ENCODE measurements at regions not wholly inside any gene's neighbourhood (a gene's known extent, or its start where the extent isn't known, plus 50 kb on each side); places are given as distances from the start of the nearest gene placed in this dataset.
A peak's percentile ranks its signal among the peaks of the same experiment; 100 is the strongest.

DNA sequence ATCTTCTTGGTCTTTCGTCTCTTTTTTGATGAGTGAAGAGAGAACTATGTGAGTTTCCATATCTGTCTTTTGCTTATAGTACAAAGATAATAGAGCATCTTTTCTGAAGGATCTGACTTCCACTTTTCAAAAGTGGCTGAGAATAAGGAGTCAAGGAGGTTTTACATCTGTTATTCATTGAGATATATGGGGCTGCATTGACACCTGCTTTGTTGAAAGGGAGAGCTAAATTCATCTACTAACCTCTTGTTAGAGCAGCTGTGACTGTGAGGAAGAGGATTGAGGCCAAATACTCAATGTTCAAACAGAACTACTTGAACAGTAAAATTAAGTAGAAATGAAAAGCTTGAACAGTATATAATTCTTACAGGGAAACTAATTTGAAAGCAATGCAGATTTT lies 130.2 kb upstream of the ATP2B1 start:
- H3K4me3 Mint-ChIP-seq: peak overlapping the region in 1 of 3 experiments; percentile 35
- no peaks in the 10 kb centered on the region for H3K36me3 Mint-ChIP-seq (ENCODE audit: low read depth)
- H3K9me3 Mint-ChIP-seq: no peaks in the 10 kb centered on the region
- H3K27me3 Mint-ChIP-seq (ENCODE audit: low read depth): no peaks in the 10 kb centered on the region
- TF ChIP-seq, protein P1, sequence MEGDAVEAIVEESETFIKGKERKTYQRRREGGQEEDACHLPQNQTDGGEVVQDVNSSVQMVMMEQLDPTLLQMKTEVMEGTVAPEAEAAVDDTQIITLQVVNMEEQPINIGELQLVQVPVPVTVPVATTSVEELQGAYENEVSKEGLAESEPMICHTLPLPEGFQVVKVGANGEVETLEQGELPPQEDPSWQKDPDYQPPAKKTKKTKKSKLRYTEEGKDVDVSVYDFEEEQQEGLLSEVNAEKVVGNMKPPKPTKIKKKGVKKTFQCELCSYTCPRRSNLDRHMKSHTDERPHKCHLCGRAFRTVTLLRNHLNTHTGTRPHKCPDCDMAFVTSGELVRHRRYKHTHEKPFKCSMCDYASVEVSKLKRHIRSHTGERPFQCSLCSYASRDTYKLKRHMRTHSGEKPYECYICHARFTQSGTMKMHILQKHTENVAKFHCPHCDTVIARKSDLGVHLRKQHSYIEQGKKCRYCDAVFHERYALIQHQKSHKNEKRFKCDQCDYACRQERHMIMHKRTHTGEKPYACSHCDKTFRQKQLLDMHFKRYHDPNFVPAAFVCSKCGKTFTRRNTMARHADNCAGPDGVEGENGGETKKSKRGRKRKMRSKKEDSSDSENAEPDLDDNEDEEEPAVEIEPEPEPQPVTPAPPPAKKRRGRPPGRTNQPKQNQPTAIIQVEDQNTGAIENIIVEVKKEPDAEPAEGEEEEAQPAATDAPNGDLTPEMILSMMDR (IDR thresholded peaks at IDR 0.05; ENCODE audit: unreplicated experiment in 3 of 3): no peak
- H3K27ac Mint-ChIP-seq: peak overlapping the region; percentile 18 to 68 (median 40)
- peaks cover 40% of the 10 kb centered on the region for H3K4me1 Mint-ChIP-seq

DNA sequence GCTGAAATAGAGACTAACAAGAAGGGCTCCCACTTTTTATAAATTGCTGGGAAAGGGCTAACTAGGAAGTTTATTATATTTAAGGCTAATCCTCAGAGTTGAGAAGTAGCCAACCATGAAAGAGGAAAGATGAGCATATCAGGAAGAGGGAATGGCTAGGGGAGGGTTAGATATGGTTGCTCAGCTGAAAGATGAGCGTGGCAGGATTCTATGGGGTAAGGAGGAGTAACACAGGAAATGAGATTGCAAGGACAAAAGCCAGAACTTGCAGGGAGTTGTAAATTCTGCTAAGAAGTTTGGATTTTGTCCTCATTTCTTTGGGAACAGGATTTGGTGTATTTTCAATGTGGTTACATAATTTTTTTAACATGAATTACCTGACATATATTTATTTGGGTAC lies 127.4 kb upstream of the ATP2B1 start:
- peak overlapping the region; percentile 59 to 67 (median 63) for H3K27ac Mint-ChIP-seq
- TF ChIP-seq, protein P1 (IDR thresholded peaks at IDR 0.05; ENCODE audit: unreplicated experiment in 3 of 3): no peak
- no peak overlapping the region for H3K4me3 Mint-ChIP-seq
- no peaks in the 10 kb centered on the region for H3K27me3 Mint-ChIP-seq (ENCODE audit: low read depth)
- H3K4me1 Mint-ChIP-seq: peaks cover 65% of the 10 kb centered on the region
- H3K36me3 Mint-ChIP-seq (ENCODE audit: low read depth): no peaks in the 10 kb centered on the region
- no peaks in the 10 kb centered on the region for H3K9me3 Mint-ChIP-seq

DNA sequence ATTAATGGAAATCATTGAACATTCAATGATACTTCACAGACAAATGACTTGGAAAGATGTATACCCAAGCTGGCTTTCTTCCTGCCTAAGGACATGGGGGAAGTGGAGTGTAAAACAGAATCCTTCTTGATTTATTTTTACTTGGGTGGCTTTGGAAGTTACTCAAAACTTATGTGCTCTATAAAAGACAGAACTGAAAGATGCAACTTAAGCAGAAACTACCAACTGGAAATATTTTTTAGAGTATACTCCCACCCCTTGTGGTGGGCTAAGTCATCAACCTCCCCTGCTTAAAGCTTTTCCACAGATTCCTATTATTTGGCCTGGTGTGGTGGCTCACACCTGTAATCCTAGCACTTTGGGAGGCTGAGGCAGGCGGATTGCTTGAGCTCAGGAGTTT lies 126.0 kb upstream of the ATP2B1 start:
- Mint-ChIP-seq H3K27ac (peak overlapping the region in 2 of 3 experiments; percentile 55 to 65), H3K36me3 (ENCODE audit: low read depth) (no peaks in the 10 kb centered on the region), H3K4me1 (peaks cover 62% of the 10 kb centered on the region), H3K4me3 (no peak overlapping the region), H3K9me3 (no peaks in the 10 kb centered on the region), H3K27me3 (ENCODE audit: low read depth) (no peaks in the 10 kb centered on the region)
- TF ChIP-seq, protein P1 (IDR thresholded peaks at IDR 0.05; ENCODE audit: unreplicated experiment in 3 of 3): no peak

DNA sequence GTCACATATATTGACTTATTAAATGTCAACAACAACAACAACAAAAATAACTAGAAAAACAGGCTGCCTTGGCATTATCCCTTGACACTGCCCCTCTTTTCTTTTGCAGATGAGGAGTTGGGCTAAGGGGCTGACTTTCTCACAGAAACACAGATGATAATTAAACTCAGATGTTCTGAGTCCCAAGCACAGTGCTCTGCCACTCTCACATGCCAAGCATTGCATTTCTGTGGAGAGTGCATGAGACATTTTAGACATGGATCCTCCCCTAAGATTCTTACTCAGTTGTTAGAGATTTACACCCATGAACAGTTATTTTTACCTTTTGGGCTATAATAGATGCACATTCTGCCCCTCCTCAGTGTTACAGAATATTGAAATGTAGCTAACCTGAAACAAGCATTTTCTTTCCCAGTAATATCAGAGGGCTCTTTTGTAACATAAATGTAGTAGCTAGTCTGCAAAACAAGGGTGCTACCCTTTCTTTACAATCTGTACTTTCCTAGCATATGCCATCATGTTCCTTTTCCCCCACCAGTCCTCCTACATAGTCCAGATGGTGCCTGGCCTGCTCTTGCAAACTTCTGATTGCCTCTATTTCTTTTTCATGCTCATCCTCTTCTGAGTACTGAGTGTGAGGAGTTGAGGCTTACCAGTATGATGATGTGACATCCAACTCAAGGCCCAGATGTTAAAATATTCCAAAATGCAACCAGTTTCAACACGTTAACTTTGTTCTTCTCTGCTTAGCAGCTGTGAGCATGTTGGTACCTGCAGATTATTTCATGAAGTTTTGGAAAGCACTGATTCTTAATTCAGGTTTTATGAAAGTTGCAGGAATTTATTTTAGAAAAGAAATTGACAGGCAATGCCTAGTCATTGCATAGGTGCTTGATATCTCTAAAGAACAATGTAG lies 125.0 kb upstream of the ATP2B1 start:
- Mint-ChIP-seq H3K4me1 (peaks cover 61% of the 10 kb centered on the region), H3K27ac (peak overlapping the region in 1 of 3 experiments; percentile 2)

DNA sequence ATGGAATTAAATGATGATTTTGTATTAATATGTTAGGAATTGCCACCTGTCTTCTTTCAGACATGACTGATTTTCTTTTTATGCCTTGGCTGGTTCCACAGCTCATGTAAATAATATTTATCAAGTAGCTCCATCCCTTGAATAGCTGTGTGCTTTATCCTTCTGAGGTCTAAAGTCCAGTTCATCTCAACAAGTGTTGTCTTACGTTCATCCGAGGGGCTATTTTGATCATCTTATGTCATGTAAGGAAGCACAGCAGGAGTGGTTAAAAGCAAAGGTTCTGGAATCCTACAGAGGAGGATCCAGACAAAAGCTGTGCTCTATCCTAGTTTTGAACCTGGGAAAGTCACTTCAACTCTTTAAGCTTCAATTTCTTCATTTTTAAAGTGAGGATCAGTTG lies 123.7 kb upstream of the ATP2B1 start:
- H3K4me1 Mint-ChIP-seq: peaks cover 59% of the 10 kb centered on the region
- TF ChIP-seq, protein P1 (IDR thresholded peaks at IDR 0.05; ENCODE audit: unreplicated experiment in 3 of 3): no peak
- H3K9me3 Mint-ChIP-seq: no peaks in the 10 kb centered on the region

More for the DNA sequence above, 125.0 kb upstream of the ATP2B1 start:
- H3K27me3 Mint-ChIP-seq (ENCODE audit: low read depth): no peaks in the 10 kb centered on the region
- no peak overlapping the region for H3K4me3 Mint-ChIP-seq
- H3K9me3 Mint-ChIP-seq: no peaks in the 10 kb centered on the region
- no peaks in the 10 kb centered on the region for H3K36me3 Mint-ChIP-seq (ENCODE audit: low read depth)
- TF ChIP-seq, protein P1 (IDR thresholded peaks at IDR 0.05; ENCODE audit: unreplicated experiment in 3 of 3): no peak

More for the DNA sequence above, 123.7 kb upstream of the ATP2B1 start:
- H3K36me3 Mint-ChIP-seq (ENCODE audit: low read depth): no peaks in the 10 kb centered on the region
- H3K27ac Mint-ChIP-seq: peak overlapping the region in 1 of 3 experiments; percentile 43
- H3K4me3 Mint-ChIP-seq: no peak overlapping the region
- no peaks in the 10 kb centered on the region for H3K27me3 Mint-ChIP-seq (ENCODE audit: low read depth)

All from nephron (organoid).